Fibroblast of skin of abdomen (primary cell): ENCODE measurements at regions not wholly inside any gene's neighbourhood (a gene's known extent, or its start where the extent isn't known, plus 50 kb on each side); places are given as distances from the start of the nearest gene placed in this dataset.

Source experiments
- DNase-seq: peaks from one replicate; pipeline ENCODE4 v3.0.0-alpha.2; 2013

GRCh38 chr3:28906561-28907310, 374.1 kb upstream of the RBMS3 start:
- no peak for DNase-seq

GRCh38 chr3:28907616-28908015, 373.3 kb upstream of the RBMS3 start:
- DNase-seq: no peak

- DNase-seq: peak; percentile 47
Observed at GRCh38 chr3:28912120-28912885, 368.6 kb upstream of the RBMS3 start.

- DNase-seq: peak; percentile 62
Observed at GRCh38 chr3:28915741-28916500, 364.9 kb upstream of the RBMS3 start.

GRCh38 chr3:28916713-28917499, 364.0 kb upstream of the RBMS3 start:
- DNase-seq: peak; percentile 72

- DNase-seq: no peak
Observed at GRCh38 chr3:28917895-28918475, 362.9 kb upstream of the RBMS3 start.

- no peak for DNase-seq
Observed at GRCh38 chr3:28922376-28922775, 358.5 kb upstream of the RBMS3 start.

- DNase-seq: no peak
Observed at GRCh38 chr3:28923994-28924393, 356.9 kb upstream of the RBMS3 start.

- no peak for DNase-seq
Observed at GRCh38 chr3:28924744-28925360, 356.0 kb upstream of the RBMS3 start.

GRCh38 chr3:28933337-28933736, 347.5 kb upstream of the RBMS3 start:
- DNase-seq: no peak

- DNase-seq: no peak
Observed at GRCh38 chr3:28934126-28934813, 346.6 kb upstream of the RBMS3 start.

GRCh38 chr3:28935146-28935545, 345.7 kb upstream of the RBMS3 start:
- DNase-seq: no peak

- no peak for DNase-seq
Observed at GRCh38 chr3:28936154-28936553, 344.7 kb upstream of the RBMS3 start.

- peak; percentile 82 for DNase-seq
Observed at GRCh38 chr3:28940530-28940929, 340.3 kb upstream of the RBMS3 start.

GRCh38 chr3:28940994-28941393, 339.9 kb upstream of the RBMS3 start:
- peak; percentile 5 for DNase-seq

GRCh38 chr3:28947061-28947460, 333.8 kb upstream of the RBMS3 start:
- DNase-seq: peak; percentile 8

- DNase-seq: no peak
Observed at GRCh38 chr3:28947751-28948150, 333.1 kb upstream of the RBMS3 start.

GRCh38 chr3:28948685-28949084, 332.2 kb upstream of the RBMS3 start:
- no peak for DNase-seq

- DNase-seq: no peak
Observed at GRCh38 chr3:28949580-28949979, 331.3 kb upstream of the RBMS3 start.

GRCh38 chr3:28950614-28951013, 330.3 kb upstream of the RBMS3 start:
- DNase-seq: no peak
